ENCODE measurements at regions not wholly inside any gene's neighbourhood (a gene's known extent, or its start where the extent isn't known, plus 50 kb on each side); places are given as distances from the start of the nearest gene placed in this dataset.

- TF ChIP-seq CTCF (conservative IDR thresholded peaks at IDR 0.05; ENCODE audit: low read depth in 2 of 2) (no peak), EZH2 (IDR thresholded peaks at IDR 0.05; ENCODE audit: low read depth, unreplicated experiment) (no peak), POLR2AphosphoS5 (IDR thresholded peaks at IDR 0.05; ENCODE audit: low read depth) (no peak), REST (IDR thresholded peaks at IDR 0.05; ENCODE audit: unreplicated experiment) (no peak), ZNF331 (CRISPR knock-in tag; IDR thresholded peaks at IDR 0.05; ENCODE audit: low read depth) (no peak), CREB1 (CRISPR knock-in tag; IDR thresholded peaks at IDR 0.05; ENCODE audit: low read depth) (no peak), ETS1 (IDR thresholded peaks at IDR 0.05) (no peak), EZH2phosphoT487 (IDR thresholded peaks at IDR 0.05; ENCODE audit: unreplicated experiment) (no peak), ZNF114 (CRISPR knock-in tag; IDR thresholded peaks at IDR 0.05) (no peak), JUNB (IDR thresholded peaks at IDR 0.05; ENCODE audit: unreplicated experiment) (no peak), NANOG (IDR thresholded peaks at IDR 0.05; ENCODE audit: borderline replicate concordance) (no peak), STAT1 (IDR thresholded peaks at IDR 0.05; ENCODE audit: unreplicated experiment) (no peak), ZNF462 (CRISPR knock-in tag; IDR thresholded peaks at IDR 0.05) (no peak)
Observed at GRCh38 chr5:3512361-3513095, 83.1 kb upstream of the IRX1 start.
